ENCODE measurements at regions not wholly inside any gene's neighbourhood (a gene's known extent, or its start where the extent isn't known, plus 50 kb on each side); places are given as distances from the start of the nearest gene placed in this dataset.

DNA sequence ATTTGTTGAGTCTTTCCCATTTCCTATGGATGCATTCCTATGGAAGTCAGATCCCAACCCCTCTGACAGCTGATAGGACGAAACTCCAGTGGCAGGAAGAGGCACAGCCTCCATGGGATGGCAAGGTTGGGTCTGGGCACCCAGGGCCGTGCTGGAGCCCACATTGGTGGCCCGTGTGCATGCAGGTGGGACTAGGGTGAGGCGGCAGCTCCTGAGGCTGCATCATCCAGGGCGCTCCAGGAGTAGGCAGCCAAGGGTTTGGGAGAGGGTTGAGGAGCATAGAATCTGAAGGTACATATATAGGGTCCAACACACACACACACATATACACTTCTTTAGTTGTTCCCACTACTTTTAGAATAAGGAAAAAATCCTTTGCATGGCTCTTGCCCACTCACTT lies 81.4 kb upstream of the BMPER start:
- no peak overlapping the region for H3K27ac Mint-ChIP-seq
- no peak overlapping the region for H3K4me3 Mint-ChIP-seq
- H3K4me1 Mint-ChIP-seq: no peaks in the 10 kb centered on the region
- H3K9me3 Mint-ChIP-seq: peaks cover 13% of the 10 kb centered on the region
- TF ChIP-seq, protein P1, sequence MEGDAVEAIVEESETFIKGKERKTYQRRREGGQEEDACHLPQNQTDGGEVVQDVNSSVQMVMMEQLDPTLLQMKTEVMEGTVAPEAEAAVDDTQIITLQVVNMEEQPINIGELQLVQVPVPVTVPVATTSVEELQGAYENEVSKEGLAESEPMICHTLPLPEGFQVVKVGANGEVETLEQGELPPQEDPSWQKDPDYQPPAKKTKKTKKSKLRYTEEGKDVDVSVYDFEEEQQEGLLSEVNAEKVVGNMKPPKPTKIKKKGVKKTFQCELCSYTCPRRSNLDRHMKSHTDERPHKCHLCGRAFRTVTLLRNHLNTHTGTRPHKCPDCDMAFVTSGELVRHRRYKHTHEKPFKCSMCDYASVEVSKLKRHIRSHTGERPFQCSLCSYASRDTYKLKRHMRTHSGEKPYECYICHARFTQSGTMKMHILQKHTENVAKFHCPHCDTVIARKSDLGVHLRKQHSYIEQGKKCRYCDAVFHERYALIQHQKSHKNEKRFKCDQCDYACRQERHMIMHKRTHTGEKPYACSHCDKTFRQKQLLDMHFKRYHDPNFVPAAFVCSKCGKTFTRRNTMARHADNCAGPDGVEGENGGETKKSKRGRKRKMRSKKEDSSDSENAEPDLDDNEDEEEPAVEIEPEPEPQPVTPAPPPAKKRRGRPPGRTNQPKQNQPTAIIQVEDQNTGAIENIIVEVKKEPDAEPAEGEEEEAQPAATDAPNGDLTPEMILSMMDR (IDR thresholded peaks at IDR 0.05; ENCODE audit: unreplicated experiment in 3 of 3): no peak
- H3K27me3 Mint-ChIP-seq (ENCODE audit: low read depth): no peaks in the 10 kb centered on the region
- H3K36me3 Mint-ChIP-seq (ENCODE audit: low read depth): no peaks in the 10 kb centered on the region

DNA sequence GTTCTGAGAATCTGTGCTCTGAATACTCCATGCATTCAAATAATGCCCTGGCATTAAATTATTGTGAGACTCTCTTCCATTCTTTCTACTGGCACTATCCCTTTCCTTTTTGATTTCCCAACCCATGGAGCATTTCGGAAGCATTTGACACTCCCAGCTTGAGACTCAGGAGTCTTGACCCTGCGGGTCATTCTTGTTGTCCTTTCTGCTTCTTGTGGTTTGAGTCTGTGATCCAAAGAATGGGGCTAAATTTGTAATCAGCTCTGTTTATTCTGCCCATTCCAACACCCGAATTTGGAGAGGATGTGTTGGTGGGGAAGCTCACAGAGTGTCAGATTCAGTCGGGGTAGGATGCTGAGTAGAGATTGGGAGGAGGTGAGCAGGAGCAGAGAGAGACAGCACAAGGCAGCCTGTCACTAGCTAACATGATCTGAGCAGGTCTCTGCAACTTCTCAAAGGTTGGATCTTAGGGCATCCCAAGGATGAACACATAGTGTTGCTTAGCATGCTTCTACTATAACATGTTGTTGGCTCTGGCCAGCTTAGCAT lies 80.4 kb upstream of the BMPER start:
- Mint-ChIP-seq H3K4me3 (no peak overlapping the region), H3K27me3 (ENCODE audit: low read depth) (no peaks in the 10 kb centered on the region), H3K4me1 (no peaks in the 10 kb centered on the region), H3K36me3 (ENCODE audit: low read depth) (no peaks in the 10 kb centered on the region), H3K9me3 (peaks cover 8% of the 10 kb centered on the region), H3K27ac (no peak overlapping the region)
- TF ChIP-seq, protein P1 (IDR thresholded peaks at IDR 0.05; ENCODE audit: unreplicated experiment in 3 of 3): no peak

DNA sequence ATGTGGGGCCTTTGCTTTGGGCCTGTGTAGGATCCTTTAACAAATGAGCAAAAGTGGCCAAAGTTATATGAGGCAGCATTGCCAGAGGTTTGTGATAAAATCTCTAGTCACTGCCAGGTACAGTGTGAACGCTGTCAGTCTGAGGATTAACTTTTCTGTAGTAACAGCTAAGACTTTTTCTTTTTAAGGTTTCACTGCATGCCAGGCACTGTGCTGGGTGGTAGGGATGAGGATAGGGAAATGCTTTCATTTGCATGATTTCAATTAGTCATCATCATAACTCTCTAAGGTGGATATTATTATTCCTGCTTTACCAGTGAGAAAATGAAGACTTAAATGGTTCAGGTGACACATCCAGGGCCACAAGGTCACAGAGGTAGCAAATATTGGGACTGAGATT lies 79.7 kb upstream of the BMPER start:
- Mint-ChIP-seq H3K27me3 (ENCODE audit: low read depth) (no peaks in the 10 kb centered on the region), H3K27ac (no peak overlapping the region), H3K9me3 (peaks cover 3% of the 10 kb centered on the region), H3K36me3 (ENCODE audit: low read depth) (no peaks in the 10 kb centered on the region), H3K4me3 (no peak overlapping the region), H3K4me1 (no peaks in the 10 kb centered on the region)
- TF ChIP-seq, protein P1 (IDR thresholded peaks at IDR 0.05; ENCODE audit: unreplicated experiment in 3 of 3): no peak

DNA sequence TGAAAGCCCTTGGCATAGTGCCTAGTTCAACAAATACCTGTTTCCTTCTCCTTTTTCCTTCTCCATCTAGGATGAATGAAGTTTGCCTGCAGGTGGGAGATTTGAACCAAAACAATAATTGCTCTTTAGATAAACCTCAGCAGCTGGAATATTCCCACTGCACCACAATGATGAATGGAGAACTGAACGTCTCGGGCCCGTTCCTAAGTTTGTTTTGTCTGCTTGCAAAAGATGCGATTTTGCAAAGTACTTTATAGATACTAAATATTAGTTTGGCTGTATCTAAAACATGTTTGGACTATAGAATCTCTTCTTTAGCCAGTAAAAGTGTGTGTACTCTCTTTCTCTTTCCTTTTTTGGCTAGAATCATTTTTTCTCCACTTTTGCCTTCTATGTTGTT lies 75.8 kb upstream of the BMPER start:
- Mint-ChIP-seq H3K36me3 (ENCODE audit: low read depth) (no peaks in the 10 kb centered on the region), H3K27ac (no peak overlapping the region), H3K4me1 (peaks cover 20% of the 10 kb centered on the region), H3K4me3 (no peak overlapping the region), H3K9me3 (no peaks in the 10 kb centered on the region), H3K27me3 (ENCODE audit: low read depth) (peaks cover 4% of the 10 kb centered on the region)
- TF ChIP-seq, protein P1 (IDR thresholded peaks at IDR 0.05; ENCODE audit: unreplicated experiment in 3 of 3): no peak

DNA sequence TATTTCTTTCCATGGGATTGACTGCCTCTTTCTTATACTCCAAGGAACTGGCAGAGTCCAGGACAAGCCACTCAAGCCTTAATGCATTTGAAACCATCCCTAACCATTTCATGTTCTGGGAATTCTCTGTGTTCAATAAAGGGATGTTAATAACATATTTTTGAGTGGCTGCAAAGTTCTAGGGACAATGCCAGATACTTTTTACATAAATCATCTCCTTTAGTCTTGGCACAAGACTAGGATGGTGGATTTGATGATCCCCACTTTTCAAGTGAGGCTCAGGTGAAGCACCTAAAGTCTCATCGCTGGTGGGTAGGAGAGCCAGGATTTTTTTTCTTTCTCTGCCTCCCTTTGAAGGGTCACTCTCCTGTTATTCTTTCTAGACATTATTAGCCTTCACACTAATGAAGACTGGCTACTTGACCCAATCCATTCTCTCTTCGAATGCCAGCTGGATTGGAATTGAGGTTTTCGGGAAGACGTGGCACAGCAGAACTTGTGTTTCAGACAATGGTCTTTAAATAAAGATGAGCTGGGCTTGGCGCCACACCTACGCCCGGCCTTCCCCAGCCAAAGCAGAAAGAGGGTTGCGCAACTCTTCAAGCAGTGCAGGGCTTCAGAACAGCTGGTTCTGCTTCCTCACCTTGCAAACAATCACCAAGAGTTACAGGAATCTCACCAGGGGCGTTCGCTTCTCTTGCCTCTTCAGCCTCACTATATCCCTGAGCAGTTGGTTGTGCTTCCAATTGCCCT lies 73.8 kb upstream of the BMPER start:
- peaks cover 4% of the 10 kb centered on the region for H3K27me3 Mint-ChIP-seq (ENCODE audit: low read depth)
- no peaks in the 10 kb centered on the region for H3K9me3 Mint-ChIP-seq
- TF ChIP-seq, protein P1 (IDR thresholded peaks at IDR 0.05; ENCODE audit: unreplicated experiment in 3 of 3): no peak
- no peak overlapping the region for H3K4me3 Mint-ChIP-seq
- peak overlapping the region in 2 of 3 experiments; percentile 33 to 37 for H3K27ac Mint-ChIP-seq
- H3K36me3 Mint-ChIP-seq (ENCODE audit: low read depth): no peaks in the 10 kb centered on the region
- H3K4me1 Mint-ChIP-seq: peaks cover 20% of the 10 kb centered on the region

DNA sequence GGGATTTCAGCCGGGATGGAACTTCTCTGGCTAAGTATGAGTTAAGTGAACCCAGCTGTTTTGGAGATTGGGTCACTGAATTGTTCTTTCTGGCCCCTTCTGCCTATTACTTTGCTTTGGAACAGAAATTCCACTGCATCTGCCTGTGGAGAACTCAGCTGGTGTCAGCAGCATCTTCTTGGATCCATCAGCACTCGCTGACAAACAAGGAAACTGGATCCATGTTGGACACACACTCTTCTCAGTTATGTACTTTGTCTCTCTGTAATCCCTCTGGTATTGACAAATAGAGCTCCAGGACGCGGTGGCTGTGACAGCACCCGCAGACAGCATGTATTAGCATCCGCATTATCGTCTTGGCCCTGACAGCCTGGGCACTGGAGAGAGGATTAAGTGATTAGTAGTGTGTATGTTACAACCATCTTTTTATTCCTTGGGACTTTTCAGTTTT lies 73.0 kb upstream of the BMPER start:
- peak overlapping the region in 2 of 3 experiments; percentile 33 to 36 for H3K27ac Mint-ChIP-seq
- H3K4me1 Mint-ChIP-seq: peaks cover 20% of the 10 kb centered on the region

More for the DNA sequence above, 73.0 kb upstream of the BMPER start:
- H3K36me3 Mint-ChIP-seq (ENCODE audit: low read depth): no peaks in the 10 kb centered on the region
- TF ChIP-seq, protein P1 (IDR thresholded peaks at IDR 0.05; ENCODE audit: unreplicated experiment in 3 of 3): no peak
- H3K4me3 Mint-ChIP-seq: no peak overlapping the region
- no peaks in the 10 kb centered on the region for H3K9me3 Mint-ChIP-seq
- H3K27me3 Mint-ChIP-seq (ENCODE audit: low read depth): peaks cover 4% of the 10 kb centered on the region

Data from nephron (organoid).